ENCODE measurements at regions not wholly inside any gene's neighbourhood (a gene's known extent, or its start where the extent isn't known, plus 50 kb on each side); places are given as distances from the start of the nearest gene placed in this dataset.
"Not testable (repeated sequence)": the region's sequence is repeated elsewhere in the genome, so short reads cannot be mapped to it uniquely, and the experiment has no call there.

DNA sequence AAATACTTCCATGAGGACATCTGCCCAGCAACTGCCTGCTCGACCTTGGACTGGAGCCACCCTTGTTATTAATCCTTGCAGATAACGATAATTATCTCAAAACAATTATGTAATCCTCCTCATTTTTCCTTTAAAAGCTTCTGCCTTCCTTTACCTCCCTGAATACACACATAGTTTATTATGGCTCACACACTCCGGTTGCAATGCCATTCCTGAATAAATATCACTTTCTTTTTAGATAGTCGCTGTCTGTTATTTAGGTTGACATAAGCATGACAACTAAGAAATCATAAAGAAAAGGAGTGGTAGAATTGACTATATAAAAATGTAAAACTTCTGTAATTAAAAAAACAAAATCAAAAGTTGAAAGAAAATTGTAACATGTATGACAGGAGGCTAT lies 64.8 kb downstream of the B4GALT7 start:
- DNase-seq, result not testable (repeated sequence)

DNA sequence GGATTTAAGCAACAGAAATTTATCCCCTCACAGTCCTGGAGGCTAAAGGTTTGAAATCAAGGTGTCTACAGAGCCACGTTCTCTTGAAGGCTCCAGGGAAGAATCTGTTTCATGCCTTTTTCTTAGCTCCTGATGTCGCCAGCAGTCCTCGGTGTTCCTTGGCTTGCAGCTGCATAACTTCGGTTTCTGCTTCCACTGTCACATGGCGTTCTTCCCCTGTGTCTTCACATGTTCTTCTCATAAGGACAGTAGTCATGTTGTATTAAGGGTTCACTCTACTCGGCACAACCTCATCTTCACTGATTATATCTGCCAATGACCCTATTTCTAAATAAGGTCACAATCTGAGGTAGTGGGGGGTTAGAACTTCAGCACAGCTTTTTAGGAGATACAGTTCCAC lies 65.2 kb downstream of the B4GALT7 start:
- DNase-seq, result not testable (repeated sequence)

DNA sequence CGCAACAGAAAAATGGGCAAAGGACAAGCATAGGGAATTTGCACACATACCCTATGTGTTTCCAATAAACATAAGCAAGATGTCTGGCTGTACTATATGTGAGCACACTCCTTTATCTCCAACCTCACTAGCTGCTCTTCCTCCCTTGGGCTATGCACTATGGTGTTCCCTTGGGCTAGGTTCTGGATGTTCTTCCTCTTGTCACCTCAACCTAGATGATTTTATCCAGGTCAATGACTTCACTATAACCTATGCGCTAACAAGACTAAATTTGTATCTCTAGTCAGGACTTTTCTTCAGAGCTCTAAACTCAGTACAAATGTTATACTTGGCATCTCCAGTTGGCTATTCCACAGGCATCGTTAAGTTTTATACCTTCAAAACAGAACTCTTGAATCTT lies 66.0 kb downstream of the B4GALT7 start:
- not testable (repeated sequence) for DNase-seq

DNA sequence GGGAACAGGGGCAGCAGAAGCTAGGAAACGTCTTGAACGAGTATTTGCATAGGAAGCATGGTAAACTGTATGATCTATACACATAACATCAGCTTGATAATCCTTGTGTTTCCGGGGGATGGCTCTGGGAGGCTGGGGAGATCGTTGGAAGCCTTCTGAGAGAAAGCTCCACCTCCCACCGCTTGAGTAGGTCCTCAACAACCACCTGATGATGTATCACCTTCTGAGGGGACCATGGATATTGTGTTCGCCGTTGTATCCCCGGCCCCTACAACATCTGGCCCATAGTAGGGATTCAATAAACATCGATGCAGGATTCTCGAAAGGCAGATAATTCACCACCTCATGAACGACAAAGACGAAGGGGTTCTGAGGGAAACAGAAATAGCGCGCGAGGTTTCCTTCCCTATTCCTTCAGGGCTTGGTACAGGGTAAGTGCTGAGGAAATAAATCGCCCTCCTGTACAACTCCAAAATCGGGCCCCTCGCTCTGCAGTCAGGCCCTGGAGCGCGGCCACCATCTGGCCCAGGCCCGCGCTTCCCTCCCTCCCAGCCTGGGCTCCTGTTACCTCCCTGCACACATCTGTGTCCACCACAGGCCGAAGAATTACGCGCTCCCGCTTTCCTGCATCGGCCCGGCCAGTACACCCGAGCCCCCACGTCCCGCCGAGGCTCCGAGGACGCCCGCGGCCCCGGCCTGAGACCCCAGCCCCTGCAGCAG lies 71.3 kb downstream of the B4GALT7 start:
- DNase-seq, result not testable (repeated sequence)

DNA sequence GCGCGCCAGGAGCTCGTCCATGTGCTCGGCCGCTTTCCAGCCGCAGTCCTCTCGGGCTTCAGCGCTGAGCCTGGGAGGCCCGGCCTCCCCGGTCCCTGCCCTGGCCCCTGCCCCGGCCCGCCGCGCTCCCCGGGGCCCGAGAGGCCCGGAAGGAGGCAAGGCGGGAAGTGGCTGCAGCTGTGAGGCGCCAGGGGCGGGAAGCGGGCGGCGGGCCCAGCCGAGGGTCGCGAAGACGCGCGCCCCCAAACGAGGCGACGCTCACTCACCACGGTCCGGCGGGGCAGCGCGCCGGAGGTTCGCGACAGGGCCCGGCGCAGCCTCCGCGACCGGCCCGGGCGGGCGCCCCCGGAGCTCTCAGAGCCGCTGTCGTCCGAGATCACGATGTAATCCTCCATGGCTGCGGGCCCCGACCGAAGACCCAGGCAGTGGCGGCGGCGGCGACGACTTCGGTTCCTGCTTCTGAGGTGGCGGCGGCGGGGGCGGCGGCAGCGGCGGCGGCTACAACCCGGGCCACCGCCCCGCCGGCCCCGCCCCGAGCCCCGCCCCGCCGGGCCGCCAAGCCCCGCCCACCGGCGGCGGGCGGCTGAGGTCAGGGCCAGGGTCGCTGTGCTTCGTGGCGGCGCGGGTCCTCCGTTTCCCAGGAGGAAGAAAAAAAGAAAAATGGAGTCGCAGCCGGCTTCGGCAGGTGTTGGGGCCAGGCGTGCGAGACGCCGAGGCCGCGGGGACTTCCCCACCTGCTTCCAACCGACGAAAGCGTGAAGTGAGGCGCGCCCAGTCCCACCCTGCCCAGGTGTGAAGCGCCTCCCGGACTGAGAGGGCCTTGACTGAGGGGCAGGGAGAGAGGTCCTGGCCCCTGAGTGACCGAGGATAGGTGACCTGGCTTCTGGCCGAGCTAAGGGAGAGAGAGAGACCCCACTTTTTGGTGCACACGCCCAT lies 72.1 kb downstream of the B4GALT7 start:
- DNase-seq, result peak; percentile 64

All from activated CD4-positive, alpha-beta T cell treated with anti-CD3 and anti-CD28 coated beads, Interleukin-2, amount 50 U/mL, for 16 hours (primary cell).